HCT116 (cell line): ENCODE measurements at regions not wholly inside any gene's neighbourhood (a gene's known extent, or its start where the extent isn't known, plus 50 kb on each side); places are given as distances from the start of the nearest gene placed in this dataset.

ENCODE experiments used
- ATAC-seq: fragments of 200-7000 bp; cut with Tn5 transposase; 2 replicates; pipeline ENCODE4 v1.9.1; 2020; ENCODE audit warnings: mild to moderate bottlenecking, moderate library complexity
- BruUV-seq: library from RNA; stranded (reverse); fragments of 400-500 nt; replicated peaks from 2 replicates; lab custom pipeline; 2021; lab: Mats Ljungman, UMichigan
- CTCF ChIA-PET: fragments of 300-600 bp; sonication (Branson Sonifier 250); formaldehyde crosslinking; loops from one replicate; lab custom pipeline; 2021; ENCODE audit warnings: antibody characterized with exemption; lab: Charles Lee
- POLR2A ChIA-PET: fragments of 300-600, 350-600 bp; sonication (Branson Sonifier 250); formaldehyde crosslinking; loops from one replicate; lab custom pipeline; 2021; ENCODE audit warnings: antibody characterized with exemption; lab: Charles Lee
- RAD21 ChIA-PET, 2 experiments: fragments of 300-600 bp; sonication (Branson Sonifier 250); formaldehyde crosslinking; loops; one replicate each; lab custom pipeline; 2023; ENCODE audit warnings: low total read pairs in 2 of 2; ENCODE audit not compliant: uncharacterized antibody in 2 of 2, unreplicated experiment in 2 of 2, low non-redundant PET in 1 of 2; lab: Charles Lee
- DNase-seq: peaks from one replicate; pipeline ENCODE4 v3.0.0-alpha.2; 2010; ENCODE audit warnings: low read depth, low spot score
- H2AFZ ChIP-seq: fragments of 200-600 bp; shearing (Covaris generic), sonication (generic); 2 replicates; pipeline ENCODE4 v1.6.1; 2017; ENCODE audit warnings: low read depth, mixed run types, mixed read lengths, antibody characterized with exemption, low read length; ENCODE audit not compliant: poor library complexity, severe bottlenecking
- H3K27ac ChIP-seq: 2 replicates; pipeline ENCODE4 v1.5.1; 2012; ENCODE audit warnings: low read depth, low read length
- H3K27me3 ChIP-seq: fragments of 200-600 bp; sonication (generic); 2 replicates; pipeline ENCODE4 v1.6.1; 2016; ENCODE audit warnings: mixed run types, low read length, mixed read lengths; ENCODE audit not compliant: insufficient read depth
- H3K36me3 ChIP-seq, 2 experiments: fragments of 200-500 bp in 1 of 2; fragments of 200-600 bp in 1 of 2; sonication (Bioruptor generic) in 1 of 2; sonication (generic) in 1 of 2; 2 replicates each; pipeline versions ENCODE4 v1.5.1 to v1.6.1; 2014 to 2016; ENCODE audit warnings: low read length in 2 of 2, inconsistent platforms in 1 of 2, mixed read lengths in 1 of 2, mixed run types in 1 of 2; ENCODE audit not compliant: insufficient read depth in 2 of 2, control insufficient read depth in 1 of 2
- H3K4me1 ChIP-seq, 2 experiments: fragments of 200-600 bp in 1 of 2; sonication (generic) in 1 of 2; 2 replicates each; pipeline versions ENCODE4 v1.5.1 to v1.6.1; 2012 to 2017; ENCODE audit warnings: low read length in 2 of 2, inconsistent platforms in 1 of 2, mild to moderate bottlenecking in 1 of 2, mixed read lengths in 1 of 2, mixed run types in 1 of 2, moderate library complexity in 1 of 2; ENCODE audit not compliant: insufficient read depth in 2 of 2, control insufficient read depth in 1 of 2
- H3K4me2 ChIP-seq: fragments of 200-600 bp; sonication (generic); 2 replicates; pipeline ENCODE4 v1.6.1; 2017; ENCODE audit warnings: mixed run types, low read length, mixed read lengths
- H3K4me3 ChIP-seq, 2 experiments: fragments of 200-600 bp in 1 of 2; sonication (generic) in 1 of 2; replicated peaks in 1 of 2; 2 replicates each; pipeline ENCODE4 v1.5.1; 2011 to 2016; ENCODE audit warnings: low read length in 2 of 2, control low read depth in 1 of 2, low read depth in 1 of 2, mild to moderate bottlenecking in 1 of 2, mixed read lengths in 1 of 2, mixed run types in 1 of 2
- H3K79me2 ChIP-seq: fragments of 200-600 bp; sonication (generic); 2 replicates; pipeline ENCODE4 v1.6.1; 2017; ENCODE audit warnings: mild to moderate bottlenecking, mixed run types, low read length, moderate library complexity, mixed read lengths; ENCODE audit not compliant: insufficient read depth
- H3K9ac ChIP-seq: fragments of 200-600 bp; sonication (generic); 2 replicates; pipeline ENCODE4 v1.6.1; 2016; ENCODE audit warnings: low read length, mixed read lengths
- H3K9me2 ChIP-seq: fragments of 200-600 bp; sonication (generic), shearing (Covaris generic); 2 replicates; pipeline ENCODE4 v1.6.1; 2017; ENCODE audit warnings: mixed run types, mild to moderate bottlenecking, moderate library complexity; ENCODE audit not compliant: insufficient read depth
- H3K9me3 ChIP-seq, 2 experiments: fragments of 200-500 bp in 1 of 2; fragments of 200-600 bp in 1 of 2; sonication (Bioruptor generic) in 1 of 2; sonication (generic) in 1 of 2; 2 replicates each; pipeline ENCODE4 v1.6.1; 2014 to 2017; ENCODE audit warnings: low read length in 2 of 2, mixed read lengths in 2 of 2, inconsistent platforms in 1 of 2, low read depth in 1 of 2, mild to moderate bottlenecking in 1 of 2, mixed run types in 1 of 2, moderate library complexity in 1 of 2; ENCODE audit not compliant: control insufficient read depth in 1 of 2, insufficient read depth in 1 of 2
- H4K20me1 ChIP-seq: fragments of 200-600 bp; sonication (generic), shearing (Covaris generic); 2 replicates; pipeline ENCODE4 v1.6.1; 2017; ENCODE audit warnings: mixed run types, mild to moderate bottlenecking, moderate library complexity; ENCODE audit not compliant: insufficient read depth
- CEBPB ChIP-seq: IDR thresholded peaks from 2 replicates; pipeline ENCODE4 v1.6.1; 2012; ENCODE audit warnings: low read depth
- CTCF ChIP-seq, 3 experiments: fragments of 200-600 bp in 1 of 3; sonication (generic) in 1 of 3; IDR thresholded peaks in 2 of 3; conservative IDR thresholded peaks in 1 of 3; 2 replicates each; pipeline ENCODE4 v1.5.1; 2012 to 2017; ENCODE audit warnings: low read depth in 2 of 3, low read length in 2 of 3, antibody characterized with exemption in 1 of 3, borderline replicate concordance in 1 of 3, control low read depth in 1 of 3, mild to moderate bottlenecking in 1 of 3, mixed read lengths in 1 of 3, mixed run types in 1 of 3, moderate library complexity in 1 of 3; ENCODE audit not compliant: insufficient read depth in 1 of 3
- EGR1 ChIP-seq: IDR thresholded peaks from 2 replicates; pipeline ENCODE4 v1.6.1; 2012; ENCODE audit warnings: low read depth
- ELF1 ChIP-seq: IDR thresholded peaks from 2 replicates; pipeline ENCODE4 v1.6.1; 2012; ENCODE audit warnings: low read depth, borderline replicate concordance
- MAX ChIP-seq: IDR thresholded peaks from 2 replicates; pipeline ENCODE4 v1.6.1; 2012
- POLR2A ChIP-seq: IDR thresholded peaks from 2 replicates; pipeline ENCODE4 v1.7.0; 2011; ENCODE audit warnings: borderline replicate concordance; ENCODE audit not compliant: insufficient read depth, insufficient read length; ENCODE audit errors: extremely low read depth
- POLR2AphosphoS5 ChIP-seq: IDR thresholded peaks from 2 replicates; pipeline ENCODE4 v1.6.1; 2011; ENCODE audit warnings: mild to moderate bottlenecking, low read depth, low read length, moderate library complexity
- REST ChIP-seq: IDR thresholded peaks from 2 replicates; pipeline ENCODE4 v1.6.1; 2012; ENCODE audit warnings: low read depth
- SRF ChIP-seq: IDR thresholded peaks from 2 replicates; pipeline ENCODE4 v1.6.1; 2012; ENCODE audit warnings: low read depth
- YY1 ChIP-seq: IDR thresholded peaks from 2 replicates; pipeline ENCODE4 v1.6.1; 2011; ENCODE audit warnings: low read length, low read depth, moderate library complexity, mild to moderate bottlenecking; ENCODE audit not compliant: insufficient replicate concordance; ENCODE audit errors: extremely low read depth
- ZBTB33 ChIP-seq: IDR thresholded peaks from 2 replicates; pipeline ENCODE4 v1.6.1; 2011; ENCODE audit warnings: mild to moderate bottlenecking, low read length, moderate library complexity; ENCODE audit not compliant: insufficient replicate concordance; ENCODE audit errors: extremely low read depth
- ZNF274 ChIP-seq: fragments of 200-500 bp; sonication (Bioruptor generic); IDR thresholded peaks from 2 replicates; pipeline ENCODE4 v1.6.1; 2014; ENCODE audit warnings: mild to moderate bottlenecking, low read depth, low read length, inconsistent platforms
- intact Hi-C: fragments of 100-400 bp; cut with micrococcal nuclease; formaldehyde crosslinking; loops from 2 replicates; pipeline ENCODE4 v1.10.0; 2022

GRCh38 chr12:66768293-66768692 is 89.4 kb upstream of the GRIP1 start:
- BruUV-seq: no TSS peak
- intact Hi-C loops: no loop called here
- no peaks in the 10 kb centered on the region for H3K79me2 ChIP-seq
- H3K4me1 ChIP-seq: no peaks in the 10 kb centered on the region
- H3K27me3 ChIP-seq: peaks cover 22% of the 10 kb centered on the region
- no peak overlapping the region for H3K9ac ChIP-seq
- H3K36me3 ChIP-seq: no peaks in the 10 kb centered on the region
- no peaks in the 10 kb centered on the region for H3K9me2 ChIP-seq
- no peak overlapping the region for H2AFZ ChIP-seq
- TF ChIP-seq ZBTB33: no peak
- no peak for TF ChIP-seq ZNF274
- no peak for TF ChIP-seq SRF
- TF ChIP-seq POLR2A: no peak
- TF ChIP-seq CTCF (IDR thresholded peaks at IDR 0.05 in 2 of 3, conservative IDR thresholded peaks at IDR 0.05 in 1 of 3; ENCODE audit: borderline replicate concordance in 1 of 3, insufficient read depth in 1 of 3, low read depth in 2 of 3, low read length in 2 of 3): no peak
- no peak for TF ChIP-seq MAX
- TF ChIP-seq CEBPB: no peak
- no peak for TF ChIP-seq EGR1
- no peak for TF ChIP-seq POLR2AphosphoS5
- TF ChIP-seq ELF1: no peak
- no peak for TF ChIP-seq YY1
- no peak for TF ChIP-seq REST
- TF ChIP-seq, all 23 proteins: peak for 0
- RAD21 ChIA-PET: no interaction called here
- POLR2A ChIA-PET: no interaction called here
- no peaks in the 10 kb centered on the region for H3K9me3 ChIP-seq
- no peak for DNase-seq
- CTCF ChIA-PET: no interaction called here
- no peak overlapping the region for H3K4me2 ChIP-seq
- H3K27ac ChIP-seq: no peak overlapping the region
- ATAC-seq: no peak
- no peaks in the 10 kb centered on the region for H4K20me1 ChIP-seq
- no peak overlapping the region for H3K4me3 ChIP-seq
